HFFc6 (cell line): ENCODE measurements at regions not wholly inside any gene's neighbourhood (a gene's known extent, or its start where the extent isn't known, plus 50 kb on each side); places are given as distances from the start of the nearest gene placed in this dataset.
"Not testable (repeated sequence)": the region's sequence is repeated elsewhere in the genome, so short reads cannot be mapped to it uniquely, and the experiment has no call there.

Experiments
- DNase-seq: peaks from one replicate; pipeline ENCODE4 v3.0.0-alpha.2; 2018
- H3K27ac Mint-ChIP-seq: 2 replicates; pipeline ENCODE4 v1.8.0; 2020; ENCODE audit warnings: mild to moderate bottlenecking, mixed read lengths
- H3K27me3 Mint-ChIP-seq: 2 replicates; pipeline ENCODE4 v1.8.0; 2021; ENCODE audit warnings: mild to moderate bottlenecking, moderate library complexity, mixed read lengths; ENCODE audit not compliant: insufficient read depth
- H3K36me3 Mint-ChIP-seq: 2 replicates; pipeline ENCODE4 v1.8.0; 2021; ENCODE audit warnings: low read depth, mixed read lengths
- H3K4me1 Mint-ChIP-seq: 2 replicates; pipeline ENCODE4 v1.8.0; 2020; ENCODE audit warnings: low read depth, mixed read lengths
- H3K4me3 Mint-ChIP-seq: 2 replicates; pipeline ENCODE4 v1.8.0; 2020; ENCODE audit warnings: mild to moderate bottlenecking, moderate library complexity, mixed read lengths
- H3K9me3 Mint-ChIP-seq: 2 replicates; pipeline ENCODE4 v1.8.0; 2020; ENCODE audit warnings: mild to moderate bottlenecking, mixed read lengths
- CTCF ChIP-seq: fragments of 200-600 bp; sonication (generic); IDR thresholded peaks from 2 replicates; pipeline ENCODE4 v1.5.0; 2021; ENCODE audit warnings: antibody characterized with exemption, mild to moderate bottlenecking

GRCh38 chr6:101163611-101164010 is 229.9 kb upstream of the GRIK2 start:
- Mint-ChIP-seq H3K27me3 (peaks cover 7% of the 10 kb centered on the region), H3K36me3 (no peaks in the 10 kb centered on the region), H3K27ac (no peak overlapping the region), H3K9me3 (no peaks in the 10 kb centered on the region), H3K4me3 (no peak overlapping the region), H3K4me1 (no peaks in the 10 kb centered on the region; the same call in 1 of the 2 replicates)
- no peak for DNase-seq
- TF ChIP-seq CTCF, result no peak

GRCh38 chr6:101167638-101168037 is 225.9 kb upstream of the GRIK2 start:
- DNase-seq, result no peak
- no peaks in the 10 kb centered on the region; the same call in 1 of the 2 replicates for H3K4me1 Mint-ChIP-seq
- H3K9me3 Mint-ChIP-seq, result peaks cover 20% of the 10 kb centered on the region
- TF ChIP-seq CTCF, result no peak
- peaks cover 6% of the 10 kb centered on the region; the same call in 1 of the 2 replicates for H3K27me3 Mint-ChIP-seq
- H3K4me3 Mint-ChIP-seq, result no peak overlapping the region
- no peak overlapping the region for H3K27ac Mint-ChIP-seq
- peaks cover 17% of the 10 kb centered on the region; the same call in 1 of the 2 replicates for H3K36me3 Mint-ChIP-seq

GRCh38 chr6:101171049-101171448 is 222.5 kb upstream of the GRIK2 start:
- H3K4me3 Mint-ChIP-seq, DNase-seq, H3K27ac Mint-ChIP-seq, H3K27me3 Mint-ChIP-seq, H3K4me1 Mint-ChIP-seq: not testable (repeated sequence)
- H3K36me3 Mint-ChIP-seq, result peaks cover 17% of the 10 kb centered on the region; the same call in 1 of the 2 replicates
- H3K9me3 Mint-ChIP-seq, result peaks cover 20% of the 10 kb centered on the region

- no peak overlapping the region for H3K27ac Mint-ChIP-seq
- peaks cover 4% of the 10 kb centered on the region; the same call in 1 of the 2 replicates for H3K4me1 Mint-ChIP-seq
- H3K9me3 Mint-ChIP-seq, result no peaks in the 10 kb centered on the region
- H3K4me3 Mint-ChIP-seq, result no peak overlapping the region
- DNase-seq, result no peak
- no peak for TF ChIP-seq CTCF
- no peaks in the 10 kb centered on the region for H3K36me3 Mint-ChIP-seq
- peaks cover 2% of the 10 kb centered on the region; the same call in 1 of the 2 replicates for H3K27me3 Mint-ChIP-seq
Measured at GRCh38 chr6:101178748-101179147, 214.8 kb upstream of the GRIK2 start.

GRCh38 chr6:101181006-101181405 is 212.5 kb upstream of the GRIK2 start:
- no peak for TF ChIP-seq CTCF
- Mint-ChIP-seq H3K4me3 (no peak overlapping the region), H3K9me3 (no peaks in the 10 kb centered on the region), H3K27me3 (no peaks in the 10 kb centered on the region; the same call in 1 of the 2 replicates), H3K4me1 (peaks cover 4% of the 10 kb centered on the region; the same call in 1 of the 2 replicates), H3K36me3 (no peaks in the 10 kb centered on the region), H3K27ac (no peak overlapping the region)
- DNase-seq, result no peak

GRCh38 chr6:101188285-101188798 is 205.2 kb upstream of the GRIK2 start:
- H3K27me3 Mint-ChIP-seq, H3K4me1 Mint-ChIP-seq, DNase-seq, H3K4me3 Mint-ChIP-seq, H3K36me3 Mint-ChIP-seq, H3K9me3 Mint-ChIP-seq, H3K27ac Mint-ChIP-seq: not testable (repeated sequence)
